IPS DF 6.9 (cell line): ENCODE measurements at regions not wholly inside any gene's neighbourhood (a gene's known extent, or its start where the extent isn't known, plus 50 kb on each side); places are given as distances from the start of the nearest gene placed in this dataset.

ENCODE experiments used
- DNase-seq: peaks from one replicate; pipeline ENCODE4 v3.0.0-alpha.2; 2013; ENCODE audit warnings: low read depth, low spot score
- H3K27ac ChIP-seq: one replicate; pipeline ENCODE4 v1.5.1; 2013; ENCODE audit warnings: low read length, control low read depth
- H3K27me3 ChIP-seq: 2 replicates; pipeline ENCODE4 v1.6.1; 2013; ENCODE audit warnings: mild to moderate bottlenecking, low read length; ENCODE audit not compliant: control insufficient read depth, insufficient read depth
- H3K36me3 ChIP-seq: 2 replicates; pipeline ENCODE4 v1.6.1; 2013; ENCODE audit warnings: low read length; ENCODE audit not compliant: control insufficient read depth, insufficient read depth
- H3K4me1 ChIP-seq: 2 replicates; pipeline ENCODE4 v1.6.1; 2013; ENCODE audit warnings: low read length; ENCODE audit not compliant: control insufficient read depth, insufficient read depth
- H3K4me3 ChIP-seq: 2 replicates; pipeline ENCODE4 v1.5.1; 2013; ENCODE audit warnings: mild to moderate bottlenecking, low read length
- H3K9me3 ChIP-seq: 2 replicates; pipeline ENCODE4 v1.6.1; 2013; ENCODE audit warnings: low read length, inconsistent platforms; ENCODE audit not compliant: control insufficient read depth, insufficient read depth
- WGBS: extraction: QIAGEN DNeasy Blood & Tissue Kit; methylation state at CpG from one replicate; pipeline ENCODE4 v1.1.7; 2013; ENCODE audit warnings: mixed read lengths, missing lambda C conversion rate; ENCODE audit not compliant: insufficient read length, insufficient coverage; 5-methylcytosine and 5-hydroxymethylcytosine counted together

- no peak overlapping the region for H3K27ac ChIP-seq
Observed at GRCh38 chr13:97121894-97122293, 100.2 kb upstream of the MBNL2 start.

GRCh38 chr13:97122381-97122996 is 99.6 kb upstream of the MBNL2 start:
- peaks cover 2% of the 10 kb centered on the region; the same call in 1 of the 2 replicates for H3K4me1 ChIP-seq
- H3K36me3 ChIP-seq = no peaks in the 10 kb centered on the region
- no peak overlapping the region for H3K27ac ChIP-seq
- DNase-seq = no peak
- no peak overlapping the region for H3K4me3 ChIP-seq
- no peaks in the 10 kb centered on the region for H3K9me3 ChIP-seq
- WGBS = no CpG with 5 or more reads among the region's 4 CpGs
- no peaks in the 10 kb centered on the region for H3K27me3 ChIP-seq

More at GRCh38 chr13:97121894-97122293, 100.2 kb upstream of the MBNL2 start:
- H3K9me3 ChIP-seq = no peaks in the 10 kb centered on the region
- H3K36me3 ChIP-seq = no peaks in the 10 kb centered on the region
- H3K4me3 ChIP-seq = no peak overlapping the region
- DNase-seq = no peak
- H3K4me1 ChIP-seq = peaks cover 2% of the 10 kb centered on the region; the same call in 1 of the 2 replicates
- H3K27me3 ChIP-seq = no peaks in the 10 kb centered on the region

- Histone ChIP-seq H3K4me1 (peaks cover 2% of the 10 kb centered on the region; the same call in 1 of the 2 replicates), H3K27ac (no peak overlapping the region), H3K36me3 (no peaks in the 10 kb centered on the region), H3K4me3 (no peak overlapping the region), H3K27me3 (no peaks in the 10 kb centered on the region), H3K9me3 (no peaks in the 10 kb centered on the region)
- DNase-seq = no peak
- no CpG with 5 or more reads among the region's 4 CpGs for WGBS
Observed at GRCh38 chr13:97124206-97124605, 97.9 kb upstream of the MBNL2 start.

GRCh38 chr13:97124915-97125809 is 97.0 kb upstream of the MBNL2 start:
- Histone ChIP-seq H3K36me3 (no peaks in the 10 kb centered on the region), H3K27ac (no peak overlapping the region), H3K27me3 (no peaks in the 10 kb centered on the region), H3K4me3 (no peak overlapping the region), H3K4me1 (peaks cover 2% of the 10 kb centered on the region; the same call in 1 of the 2 replicates), H3K9me3 (no peaks in the 10 kb centered on the region)
- DNase-seq = no peak
- no CpG with 5 or more reads among the region's 9 CpGs for WGBS

GRCh38 chr13:97125810-97126738 is 96.1 kb upstream of the MBNL2 start:
- peaks cover 2% of the 10 kb centered on the region; the same call in 1 of the 2 replicates for H3K4me1 ChIP-seq
- no peaks in the 10 kb centered on the region for H3K27me3 ChIP-seq
- no peaks in the 10 kb centered on the region for H3K9me3 ChIP-seq
- DNase-seq = no peak
- no peak overlapping the region for H3K27ac ChIP-seq
- no CpG with 5 or more reads among the region's 13 CpGs for WGBS
- no peaks in the 10 kb centered on the region for H3K36me3 ChIP-seq
- H3K4me3 ChIP-seq = no peak overlapping the region

- Histone ChIP-seq H3K27ac (no peak overlapping the region), H3K4me1 (peaks cover 2% of the 10 kb centered on the region; the same call in 1 of the 2 replicates), H3K27me3 (no peaks in the 10 kb centered on the region), H3K4me3 (no peak overlapping the region), H3K36me3 (no peaks in the 10 kb centered on the region), H3K9me3 (no peaks in the 10 kb centered on the region)
- WGBS = no CpG with 5 or more reads among the region's 1 CpG
- no peak for DNase-seq
Observed at GRCh38 chr13:97127842-97128241, 94.3 kb upstream of the MBNL2 start.

- no peaks in the 10 kb centered on the region for H3K9me3 ChIP-seq
- H3K27ac ChIP-seq = no peak overlapping the region
- no peak overlapping the region for H3K4me3 ChIP-seq
- peaks cover 2% of the 10 kb centered on the region; the same call in 1 of the 2 replicates for H3K4me1 ChIP-seq
- WGBS = no CpG with 5 or more reads among the region's 1 CpG
- no peak for DNase-seq
- no peaks in the 10 kb centered on the region for H3K36me3 ChIP-seq
- H3K27me3 ChIP-seq = no peaks in the 10 kb centered on the region
Observed at GRCh38 chr13:97130190-97130589, 91.9 kb upstream of the MBNL2 start.

- H3K9me3 ChIP-seq = no peaks in the 10 kb centered on the region
- no peaks in the 10 kb centered on the region for H3K36me3 ChIP-seq
- H3K4me1 ChIP-seq = no peaks in the 10 kb centered on the region
- no peaks in the 10 kb centered on the region for H3K27me3 ChIP-seq
- 100% methylated on average over 1 of the region's 4 CpGs for WGBS
- no peak overlapping the region for H3K4me3 ChIP-seq
- DNase-seq = no peak
- H3K27ac ChIP-seq = no peak overlapping the region
Observed at GRCh38 chr13:97131447-97131846, 90.7 kb upstream of the MBNL2 start.

- H3K9me3 ChIP-seq = no peaks in the 10 kb centered on the region
- DNase-seq = no peak
- no peak overlapping the region for H3K4me3 ChIP-seq
- no peaks in the 10 kb centered on the region for H3K4me1 ChIP-seq
- no CpG with 5 or more reads among the region's 3 CpGs for WGBS
- H3K27me3 ChIP-seq = no peaks in the 10 kb centered on the region
- no peaks in the 10 kb centered on the region for H3K36me3 ChIP-seq
- H3K27ac ChIP-seq = no peak overlapping the region
Observed at GRCh38 chr13:97133554-97133953, 88.6 kb upstream of the MBNL2 start.

GRCh38 chr13:97133955-97134354 is 88.2 kb upstream of the MBNL2 start:
- Histone ChIP-seq H3K4me1 (no peaks in the 10 kb centered on the region), H3K36me3 (no peaks in the 10 kb centered on the region), H3K9me3 (no peaks in the 10 kb centered on the region), H3K27me3 (no peaks in the 10 kb centered on the region), H3K27ac (no peak overlapping the region), H3K4me3 (no peak overlapping the region)
- DNase-seq = no peak
- no CpG with 5 or more reads among the region's 3 CpGs for WGBS
